ENCODE measurements at regions not wholly inside any gene's neighbourhood (a gene's known extent, or its start where the extent isn't known, plus 50 kb on each side); places are given as distances from the start of the nearest gene placed in this dataset.

DNA sequence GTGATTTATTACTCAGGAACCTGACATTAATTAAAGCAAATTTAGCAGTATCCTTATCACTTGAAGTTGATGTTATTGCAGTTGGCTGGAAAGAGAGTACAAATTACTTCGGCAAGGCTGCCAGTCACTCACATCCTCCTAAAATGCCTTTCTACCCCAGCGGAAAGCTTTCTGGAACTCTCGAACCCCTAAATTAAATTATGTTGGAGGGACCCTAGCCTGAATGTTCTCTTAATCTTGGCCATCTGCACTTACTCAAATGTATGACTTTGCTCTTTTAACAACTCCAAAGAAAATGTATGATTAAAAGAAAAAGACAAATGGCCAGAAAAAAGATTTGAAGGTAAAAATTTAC is 242.6 kb upstream of the USP25 start:
- no peaks in the 10 kb centered on the region for H3K36me3 ChIP-seq (ENCODE audit: insufficient read depth, low read length)
- no peaks in the 10 kb centered on the region for H3F3A ChIP-seq (ENCODE audit: low read depth)
- no peaks in the 10 kb centered on the region for H3K9me2 ChIP-seq (replicated peaks; ENCODE audit: low read depth, low read length)
- H3K79me2 ChIP-seq (ENCODE audit: insufficient read depth, low read length): no peaks in the 10 kb centered on the region
- no peaks in the 10 kb centered on the region for H4K20me1 ChIP-seq (ENCODE audit: insufficient read depth, low read length, poor library complexity, severe bottlenecking)
- no peak overlapping the region for H3K9ac ChIP-seq (ENCODE audit: low read depth, low read length, poor library complexity, severe bottlenecking)
- no peaks in the 10 kb centered on the region for H3K27me3 ChIP-seq (ENCODE audit: insufficient read depth, low read length, poor library complexity, severe bottlenecking)
- H3K4me2 ChIP-seq (ENCODE audit: low read depth, low read length, poor library complexity, severe bottlenecking): no peak overlapping the region
- no peaks in the 10 kb centered on the region for H3K9me3 ChIP-seq (ENCODE audit: insufficient read depth, low read depth, low read length)
- no peak overlapping the region for H2AFZ ChIP-seq (ENCODE audit: low read length)
- H3K4me1 ChIP-seq (ENCODE audit: insufficient read depth, low read length, poor library complexity, severe bottlenecking): peaks cover 7% of the 10 kb centered on the region
- TF ChIP-seq, protein P1, sequence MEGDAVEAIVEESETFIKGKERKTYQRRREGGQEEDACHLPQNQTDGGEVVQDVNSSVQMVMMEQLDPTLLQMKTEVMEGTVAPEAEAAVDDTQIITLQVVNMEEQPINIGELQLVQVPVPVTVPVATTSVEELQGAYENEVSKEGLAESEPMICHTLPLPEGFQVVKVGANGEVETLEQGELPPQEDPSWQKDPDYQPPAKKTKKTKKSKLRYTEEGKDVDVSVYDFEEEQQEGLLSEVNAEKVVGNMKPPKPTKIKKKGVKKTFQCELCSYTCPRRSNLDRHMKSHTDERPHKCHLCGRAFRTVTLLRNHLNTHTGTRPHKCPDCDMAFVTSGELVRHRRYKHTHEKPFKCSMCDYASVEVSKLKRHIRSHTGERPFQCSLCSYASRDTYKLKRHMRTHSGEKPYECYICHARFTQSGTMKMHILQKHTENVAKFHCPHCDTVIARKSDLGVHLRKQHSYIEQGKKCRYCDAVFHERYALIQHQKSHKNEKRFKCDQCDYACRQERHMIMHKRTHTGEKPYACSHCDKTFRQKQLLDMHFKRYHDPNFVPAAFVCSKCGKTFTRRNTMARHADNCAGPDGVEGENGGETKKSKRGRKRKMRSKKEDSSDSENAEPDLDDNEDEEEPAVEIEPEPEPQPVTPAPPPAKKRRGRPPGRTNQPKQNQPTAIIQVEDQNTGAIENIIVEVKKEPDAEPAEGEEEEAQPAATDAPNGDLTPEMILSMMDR (conservative IDR thresholded peaks at IDR 0.05; ENCODE audit: low read length): no peak
- no peak for TF ChIP-seq EZH2phosphoT487 (IDR thresholded peaks at IDR 0.05; ENCODE audit: borderline replicate concordance)
- no peak overlapping the region for H3K4me3 ChIP-seq (ENCODE audit: low read length, poor library complexity, severe bottlenecking)

DNA sequence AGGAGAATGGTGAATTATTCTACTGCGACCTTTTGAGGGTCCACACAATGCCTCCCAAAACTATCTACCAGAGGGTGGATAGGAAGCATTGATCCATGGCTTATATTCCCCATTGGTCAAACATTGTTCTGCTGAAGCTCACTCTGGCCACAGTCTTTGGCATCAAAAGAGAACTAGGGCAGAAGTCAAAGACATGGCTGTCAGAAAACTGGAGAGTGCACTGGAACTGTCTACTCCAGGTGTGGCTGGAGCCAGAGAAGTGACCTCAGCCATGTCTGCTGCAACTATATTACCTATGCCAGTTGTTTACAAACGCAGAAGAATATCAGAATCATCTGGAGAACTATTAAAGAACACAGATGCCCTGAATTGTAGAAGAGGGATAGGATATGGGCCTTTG is 238.7 kb upstream of the USP25 start:
- Histone ChIP-seq H3F3A (ENCODE audit: low read depth) (no peaks in the 10 kb centered on the region), H3K79me2 (ENCODE audit: insufficient read depth, low read length) (no peaks in the 10 kb centered on the region)
- TF ChIP-seq EZH2phosphoT487 (IDR thresholded peaks at IDR 0.05; ENCODE audit: borderline replicate concordance): no peak
- TF ChIP-seq, protein P1 (conservative IDR thresholded peaks at IDR 0.05; ENCODE audit: low read length): no peak

DNA sequence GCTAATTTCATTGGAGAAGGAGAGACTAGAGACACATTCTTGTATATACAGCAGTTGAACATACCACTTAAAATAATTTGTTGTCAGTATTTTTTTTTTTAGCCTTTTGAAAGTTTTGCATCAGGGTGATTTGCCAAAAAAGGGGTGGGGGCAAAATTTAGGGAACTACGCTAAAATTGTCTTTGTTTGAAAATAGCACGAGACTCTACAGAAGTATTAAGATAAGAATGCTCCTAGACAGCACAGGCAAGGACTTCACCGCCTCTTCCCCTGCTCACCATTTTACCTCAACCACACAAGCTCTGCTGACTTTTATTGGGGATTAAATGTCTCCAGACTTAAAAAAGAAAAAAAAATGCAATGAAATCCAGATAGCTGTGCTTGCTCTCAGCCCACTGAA is 236.1 kb upstream of the USP25 start:
- no peaks in the 10 kb centered on the region for H4K20me1 ChIP-seq (ENCODE audit: insufficient read depth, low read length, poor library complexity, severe bottlenecking)
- no peaks in the 10 kb centered on the region for H3K9me2 ChIP-seq (replicated peaks; ENCODE audit: low read depth, low read length)
- H3K36me3 ChIP-seq (ENCODE audit: insufficient read depth, low read length): no peaks in the 10 kb centered on the region
- no peak overlapping the region for H3K4me2 ChIP-seq (ENCODE audit: low read depth, low read length, poor library complexity, severe bottlenecking)
- H3K27me3 ChIP-seq (ENCODE audit: insufficient read depth, low read length, poor library complexity, severe bottlenecking): no peaks in the 10 kb centered on the region
- no peaks in the 10 kb centered on the region for H3K9me3 ChIP-seq (ENCODE audit: insufficient read depth, low read depth, low read length)
- H2AFZ ChIP-seq (ENCODE audit: low read length): no peak overlapping the region
- no peak for TF ChIP-seq EZH2phosphoT487 (IDR thresholded peaks at IDR 0.05; ENCODE audit: borderline replicate concordance)
- TF ChIP-seq, protein P1 (conservative IDR thresholded peaks at IDR 0.05; ENCODE audit: low read length): no peak
- H3K79me2 ChIP-seq (ENCODE audit: insufficient read depth, low read length): no peaks in the 10 kb centered on the region
- H3K9ac ChIP-seq (ENCODE audit: low read depth, low read length, poor library complexity, severe bottlenecking): no peak overlapping the region
- peaks cover 4% of the 10 kb centered on the region for H3K4me1 ChIP-seq (ENCODE audit: insufficient read depth, low read length, poor library complexity, severe bottlenecking)
- H3F3A ChIP-seq (ENCODE audit: low read depth): no peaks in the 10 kb centered on the region
- no peak overlapping the region for H3K4me3 ChIP-seq (ENCODE audit: low read length, poor library complexity, severe bottlenecking)

More for the DNA sequence above, 238.7 kb upstream of the USP25 start:
- no peaks in the 10 kb centered on the region for H3K36me3 ChIP-seq (ENCODE audit: insufficient read depth, low read length)
- H3K27me3 ChIP-seq (ENCODE audit: insufficient read depth, low read length, poor library complexity, severe bottlenecking): no peaks in the 10 kb centered on the region
- H3K9ac ChIP-seq (ENCODE audit: low read depth, low read length, poor library complexity, severe bottlenecking): no peak overlapping the region
- no peaks in the 10 kb centered on the region for H3K9me2 ChIP-seq (replicated peaks; ENCODE audit: low read depth, low read length)
- no peak overlapping the region for H3K4me3 ChIP-seq (ENCODE audit: low read length, poor library complexity, severe bottlenecking)
- H3K4me1 ChIP-seq (ENCODE audit: insufficient read depth, low read length, poor library complexity, severe bottlenecking): peaks cover 4% of the 10 kb centered on the region
- H4K20me1 ChIP-seq (ENCODE audit: insufficient read depth, low read length, poor library complexity, severe bottlenecking): no peaks in the 10 kb centered on the region
- H2AFZ ChIP-seq (ENCODE audit: low read length): no peak overlapping the region
- H3K4me2 ChIP-seq (ENCODE audit: low read depth, low read length, poor library complexity, severe bottlenecking): no peak overlapping the region
- H3K9me3 ChIP-seq (ENCODE audit: insufficient read depth, low read depth, low read length): no peaks in the 10 kb centered on the region
